KMS-11 (cell line): ENCODE measurements at regions not wholly inside any gene's neighbourhood (a gene's known extent, or its start where the extent isn't known, plus 50 kb on each side); places are given as distances from the start of the nearest gene placed in this dataset.

Source experiments
- H2AFZ ChIP-seq: fragments of 200-600 bp; sonication (generic); 2 replicates; pipeline ENCODE4 v1.6.1; 2016; ENCODE audit warnings: antibody characterized with exemption, mixed run types, low read depth
- H3K27ac ChIP-seq: fragments of 200-600 bp; sonication (generic); 2 replicates; pipeline ENCODE4 v1.6.1; 2016; ENCODE audit warnings: mild to moderate bottlenecking, mixed run types
- H3K27me3 ChIP-seq: fragments of 200-600 bp; sonication (generic); 2 replicates; pipeline ENCODE4 v1.6.1; 2017; ENCODE audit warnings: mild to moderate bottlenecking, low read depth, mixed run types, moderate library complexity; ENCODE audit not compliant: insufficient read depth
- H3K36me3 ChIP-seq: fragments of 200-600 bp; sonication (generic); 2 replicates; pipeline ENCODE4 v1.6.1; 2017; ENCODE audit warnings: mild to moderate bottlenecking, mixed run types; ENCODE audit not compliant: insufficient read depth
- H3K4me1 ChIP-seq: fragments of 200-600 bp; sonication (generic); 2 replicates; pipeline ENCODE4 v1.6.1; 2016; ENCODE audit warnings: mild to moderate bottlenecking, low read depth, mixed run types; ENCODE audit not compliant: poor library complexity, severe bottlenecking
- H3K4me2 ChIP-seq: fragments of 200-600 bp; sonication (generic); 2 replicates; pipeline ENCODE4 v1.7.0; 2016; ENCODE audit warnings: mild to moderate bottlenecking, mixed run types
- H3K4me3 ChIP-seq: fragments of 200-600 bp; sonication (generic); IDR thresholded peaks from 2 replicates; pipeline ENCODE4 v1.6.1; 2017; ENCODE audit warnings: low read depth, low read length, mixed read lengths; ENCODE audit not compliant: insufficient read depth
- H3K79me2 ChIP-seq: fragments of 200-600 bp; sonication (generic); 2 replicates; pipeline ENCODE4 v1.6.1; 2016; ENCODE audit warnings: low read depth, mixed run types; ENCODE audit not compliant: insufficient read depth
- H3K9ac ChIP-seq: fragments of 200-600 bp; sonication (generic); 2 replicates; pipeline ENCODE4 v1.6.1; 2016; ENCODE audit warnings: mild to moderate bottlenecking, mixed run types
- H4K20me1 ChIP-seq: fragments of 200-600 bp; sonication (generic); 2 replicates; pipeline ENCODE4 v1.6.1; 2016; ENCODE audit warnings: mild to moderate bottlenecking, mixed run types; ENCODE audit not compliant: insufficient read depth
- TF ChIP-seq, protein P1 (sequence below): fragments of 200-600 bp; sonication (generic); conservative IDR thresholded peaks from 2 replicates; pipeline ENCODE4 v1.6.1; 2017; ENCODE audit warnings: low read depth, mild to moderate bottlenecking, antibody characterized with exemption, low read length, moderate library complexity, mixed read lengths

DNA sequence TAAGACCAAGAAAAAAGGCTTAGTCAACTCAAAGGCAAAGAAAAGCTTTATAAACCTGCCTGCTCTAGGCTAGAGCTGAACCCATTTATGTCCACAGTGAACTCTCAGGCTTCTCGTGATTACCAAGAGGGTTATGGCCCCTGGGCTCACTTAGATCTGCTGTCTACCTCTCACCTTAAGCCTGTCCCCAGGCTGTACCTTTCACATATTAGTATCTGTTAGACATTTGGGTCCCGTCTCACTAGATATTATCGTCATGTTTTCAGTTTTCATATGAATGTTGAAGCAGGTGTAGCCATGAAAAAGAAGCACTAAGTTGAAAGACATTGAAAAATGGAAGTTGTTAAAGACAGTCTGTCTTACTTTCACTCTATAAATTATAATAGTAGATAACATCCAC, 75.2 kb upstream of the COX7C start:
- H3K79me2 ChIP-seq: no peaks in the 10 kb centered on the region
- no peak overlapping the region for H3K9ac ChIP-seq
- no peaks in the 10 kb centered on the region for H3K27me3 ChIP-seq
- no peaks in the 10 kb centered on the region for H3K4me1 ChIP-seq
- no peaks in the 10 kb centered on the region for H3K36me3 ChIP-seq
- no peaks in the 10 kb centered on the region for H4K20me1 ChIP-seq
- H2AFZ ChIP-seq: no peak overlapping the region
- TF ChIP-seq, protein P1, sequence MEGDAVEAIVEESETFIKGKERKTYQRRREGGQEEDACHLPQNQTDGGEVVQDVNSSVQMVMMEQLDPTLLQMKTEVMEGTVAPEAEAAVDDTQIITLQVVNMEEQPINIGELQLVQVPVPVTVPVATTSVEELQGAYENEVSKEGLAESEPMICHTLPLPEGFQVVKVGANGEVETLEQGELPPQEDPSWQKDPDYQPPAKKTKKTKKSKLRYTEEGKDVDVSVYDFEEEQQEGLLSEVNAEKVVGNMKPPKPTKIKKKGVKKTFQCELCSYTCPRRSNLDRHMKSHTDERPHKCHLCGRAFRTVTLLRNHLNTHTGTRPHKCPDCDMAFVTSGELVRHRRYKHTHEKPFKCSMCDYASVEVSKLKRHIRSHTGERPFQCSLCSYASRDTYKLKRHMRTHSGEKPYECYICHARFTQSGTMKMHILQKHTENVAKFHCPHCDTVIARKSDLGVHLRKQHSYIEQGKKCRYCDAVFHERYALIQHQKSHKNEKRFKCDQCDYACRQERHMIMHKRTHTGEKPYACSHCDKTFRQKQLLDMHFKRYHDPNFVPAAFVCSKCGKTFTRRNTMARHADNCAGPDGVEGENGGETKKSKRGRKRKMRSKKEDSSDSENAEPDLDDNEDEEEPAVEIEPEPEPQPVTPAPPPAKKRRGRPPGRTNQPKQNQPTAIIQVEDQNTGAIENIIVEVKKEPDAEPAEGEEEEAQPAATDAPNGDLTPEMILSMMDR: no peak
- H3K4me3 ChIP-seq: no peak overlapping the region
- H3K4me2 ChIP-seq: no peak overlapping the region
- H3K27ac ChIP-seq: no peak overlapping the region

DNA sequence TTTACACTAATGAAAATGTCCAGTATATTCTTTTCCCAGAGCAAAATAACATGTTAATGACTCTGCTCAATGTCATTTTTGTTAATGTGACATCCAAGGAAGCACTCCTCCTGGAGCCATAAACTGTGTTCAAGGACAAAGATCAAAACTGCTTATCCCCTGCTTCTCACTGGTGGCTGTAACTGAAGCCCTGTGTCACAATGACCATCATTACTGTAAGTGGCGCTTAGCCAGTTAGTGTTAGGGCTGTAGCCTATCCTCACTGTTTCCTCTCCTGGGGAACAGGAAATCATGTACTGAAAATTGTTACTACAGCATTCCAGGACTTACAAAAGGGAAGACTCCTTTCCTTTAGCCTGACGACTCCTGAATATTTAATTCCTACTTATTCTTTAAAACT, 71.7 kb upstream of the COX7C start:
- Histone ChIP-seq H3K79me2 (no peaks in the 10 kb centered on the region), H4K20me1 (no peaks in the 10 kb centered on the region), H3K36me3 (no peaks in the 10 kb centered on the region), H3K27ac (no peak overlapping the region), H3K9ac (no peak overlapping the region), H3K4me1 (peaks cover 13% of the 10 kb centered on the region), H3K4me3 (no peak overlapping the region), H3K4me2 (no peak overlapping the region), H2AFZ (no peak overlapping the region), H3K27me3 (no peaks in the 10 kb centered on the region)
- TF ChIP-seq, protein P1: no peak

DNA sequence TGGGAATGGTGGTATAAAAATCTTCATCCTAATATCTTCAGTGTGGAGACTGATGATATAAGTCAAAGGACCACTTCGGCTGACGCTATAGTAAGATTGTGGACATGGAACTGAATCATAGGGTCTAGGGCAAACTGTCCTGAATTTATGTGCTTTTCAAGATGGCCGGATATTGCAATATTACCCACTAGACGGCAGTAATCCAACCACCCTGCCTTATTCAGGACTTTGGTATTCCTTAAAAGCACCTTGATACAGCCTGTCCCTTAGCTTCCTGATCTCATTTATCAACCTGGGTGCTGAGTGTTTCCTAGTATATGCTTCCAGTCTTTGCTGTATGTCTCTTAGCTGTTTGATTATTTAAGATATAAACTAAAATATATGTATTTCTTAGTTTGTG, 71.2 kb upstream of the COX7C start:
- Histone ChIP-seq H3K36me3 (no peaks in the 10 kb centered on the region), H3K27me3 (no peaks in the 10 kb centered on the region), H4K20me1 (no peaks in the 10 kb centered on the region), H3K79me2 (no peaks in the 10 kb centered on the region), H3K4me2 (no peak overlapping the region), H3K4me3 (no peak overlapping the region), H3K27ac (no peak overlapping the region), H3K4me1 (peaks cover 18% of the 10 kb centered on the region), H3K9ac (no peak overlapping the region), H2AFZ (no peak overlapping the region)
- TF ChIP-seq, protein P1: no peak

DNA sequence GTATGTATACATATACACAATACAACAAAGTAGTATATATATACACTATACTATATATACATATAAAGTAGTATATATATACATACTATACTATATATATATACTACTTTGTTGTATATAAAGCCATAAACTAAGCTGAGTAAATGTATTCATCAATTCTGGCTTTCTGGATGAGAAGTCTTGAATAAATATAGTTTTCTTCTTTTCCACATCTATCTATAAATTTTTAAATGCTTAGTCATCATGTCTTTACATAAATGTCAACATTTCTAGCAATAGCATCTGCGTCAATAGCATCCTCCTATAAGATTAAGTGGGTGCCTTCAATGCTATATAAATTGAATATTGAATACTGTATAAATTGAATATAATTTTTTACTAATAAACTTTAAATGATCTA, 63.1 kb upstream of the COX7C start:
- H3K27ac ChIP-seq: no peak overlapping the region
- H3K4me2 ChIP-seq: no peak overlapping the region
- no peak overlapping the region for H3K9ac ChIP-seq
- H3K36me3 ChIP-seq: no peaks in the 10 kb centered on the region
- H4K20me1 ChIP-seq: no peaks in the 10 kb centered on the region
- TF ChIP-seq, protein P1: no peak
- H3K27me3 ChIP-seq: no peaks in the 10 kb centered on the region
- peaks cover 27% of the 10 kb centered on the region for H3K4me1 ChIP-seq
- no peaks in the 10 kb centered on the region for H3K79me2 ChIP-seq
- no peak overlapping the region for H2AFZ ChIP-seq
- no peak overlapping the region for H3K4me3 ChIP-seq

DNA sequence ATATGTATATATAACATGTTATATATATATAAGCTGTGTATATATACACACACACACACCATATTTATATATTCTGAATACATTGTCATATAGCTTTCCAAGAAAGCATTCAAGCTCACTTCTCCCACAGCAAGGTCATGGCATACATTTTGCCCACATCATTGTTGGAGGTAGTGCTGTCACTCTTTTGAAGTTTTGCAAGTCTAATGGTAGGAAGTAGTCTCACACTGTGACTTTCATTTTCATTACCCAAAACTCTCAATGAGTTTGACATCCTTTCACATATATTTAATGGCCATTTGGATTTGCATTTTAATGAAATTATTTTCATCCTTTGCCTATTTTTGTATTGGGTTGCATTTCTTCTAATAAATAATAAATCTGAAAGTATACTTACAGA, 59.8 kb upstream of the COX7C start:
- peaks cover 4% of the 10 kb centered on the region for H3K4me1 ChIP-seq
- no peaks in the 10 kb centered on the region for H3K36me3 ChIP-seq
- no peak overlapping the region for H3K4me2 ChIP-seq
- H4K20me1 ChIP-seq: no peaks in the 10 kb centered on the region
- H3K27me3 ChIP-seq: no peaks in the 10 kb centered on the region
- no peak overlapping the region for H3K27ac ChIP-seq
- TF ChIP-seq, protein P1: no peak
- H3K79me2 ChIP-seq: no peaks in the 10 kb centered on the region
- H2AFZ ChIP-seq: no peak overlapping the region
- no peak overlapping the region for H3K4me3 ChIP-seq
- no peak overlapping the region for H3K9ac ChIP-seq
